Liver (tissue), 7 donors: ENCODE measurements at regions not wholly inside any gene's neighbourhood (a gene's known extent, or its start where the extent isn't known, plus 50 kb on each side); places are given as distances from the start of the nearest gene placed in this dataset.

Experiments
- DNase-seq: peaks from one replicate; pipeline ENCODE4 v3.0.0-alpha.2; 2017; ENCODE audit warnings: low spot score
- H3K27ac ChIP-seq, 2 donors: one replicate each; pipeline ENCODE4 v1.7.0; 2013; ENCODE audit warnings: inconsistent platforms in 2 of 2, low read length in 2 of 2, control low read depth in 1 of 2, low read depth in 1 of 2, mild to moderate bottlenecking in 1 of 2
- H3K27me3 ChIP-seq, 4 donors: one replicate each; pipeline versions ENCODE4 v1.6.1 to v1.7.0; 2013; ENCODE audit warnings: low read length in 3 of 4, inconsistent platforms in 1 of 4, mild to moderate bottlenecking in 1 of 4, moderate library complexity in 1 of 4; ENCODE audit not compliant: control insufficient read depth in 4 of 4, insufficient read depth in 4 of 4
- H3K36me3 ChIP-seq, 4 donors: one replicate each; pipeline versions ENCODE4 v1.6.1 to v1.7.0; 2013; ENCODE audit warnings: low read length in 3 of 4, mild to moderate bottlenecking in 3 of 4, low read depth in 1 of 4, moderate library complexity in 1 of 4; ENCODE audit not compliant: control insufficient read depth in 4 of 4, insufficient read depth in 3 of 4
- H3K4me1 ChIP-seq, 4 donors: one replicate each; pipeline versions ENCODE4 v1.6.1 to v1.7.0; 2013; ENCODE audit warnings: low read length in 3 of 4, mild to moderate bottlenecking in 3 of 4, moderate library complexity in 1 of 4; ENCODE audit not compliant: control insufficient read depth in 4 of 4, insufficient read depth in 4 of 4
- H3K4me3 ChIP-seq, 3 donors: one replicate each; pipeline versions ENCODE4 v1.6.1 to v1.7.0; 2013; ENCODE audit warnings: low read length in 3 of 3, control low read depth in 1 of 3, low read depth in 1 of 3, mild to moderate bottlenecking in 1 of 3
- H3K9ac ChIP-seq, 2 donors: one replicate each; pipeline ENCODE4 v1.7.0; 2013; ENCODE audit warnings: low read length in 2 of 2, mild to moderate bottlenecking in 2 of 2, moderate library complexity in 2 of 2, control low read depth in 1 of 2, low read depth in 1 of 2
- H3K9me3 ChIP-seq, 4 donors: one replicate each; pipeline versions ENCODE4 v1.6.1 to v1.7.0; 2013; ENCODE audit warnings: low read length in 3 of 4; ENCODE audit not compliant: control insufficient read depth in 4 of 4
- EGR1 ChIP-seq, 2 donors: IDR thresholded peaks; 2 replicates each; pipeline ENCODE4 v1.6.1; 2016 to 2018; ENCODE audit warnings: antibody characterized with exemption in 2 of 2, low read depth in 2 of 2
- FOXA1 ChIP-seq: IDR thresholded peaks from 2 replicates; pipeline ENCODE4 v1.6.1; 2016; ENCODE audit warnings: antibody characterized with exemption
- GABPA ChIP-seq, 2 donors: IDR thresholded peaks in 1 of 2; conservative IDR thresholded peaks in 1 of 2; 2 replicates each; pipeline ENCODE4 v1.6.1; 2016; ENCODE audit warnings: antibody characterized with exemption in 2 of 2, mild to moderate bottlenecking in 1 of 2, moderate library complexity in 1 of 2
- HNF4A ChIP-seq, 2 donors: conservative IDR thresholded peaks; 2 replicates each; pipeline ENCODE4 v1.6.1; 2016; ENCODE audit warnings: antibody characterized with exemption in 2 of 2, mild to moderate bottlenecking in 2 of 2
- HNF4G ChIP-seq: IDR thresholded peaks from 2 replicates; pipeline ENCODE4 v1.6.1; 2016; ENCODE audit warnings: antibody characterized with exemption
- JUND ChIP-seq, 2 donors: IDR thresholded peaks; 2 replicates each; pipeline ENCODE4 v1.6.1; 2016; ENCODE audit warnings: antibody characterized with exemption in 2 of 2
- NR2F2 ChIP-seq: IDR thresholded peaks from 2 replicates; pipeline ENCODE4 v1.6.1; 2016; ENCODE audit warnings: antibody characterized with exemption
- RAD21 ChIP-seq, 2 donors: IDR thresholded peaks; 2 replicates each; pipeline ENCODE4 v1.6.1; 2016; ENCODE audit warnings: antibody characterized with exemption in 2 of 2, mild to moderate bottlenecking in 2 of 2
- RXRA ChIP-seq, 2 donors: IDR thresholded peaks; 2 replicates each; pipeline ENCODE4 v1.6.1; 2017 to 2018; ENCODE audit warnings: antibody characterized with exemption in 2 of 2, mild to moderate bottlenecking in 1 of 2
- WGBS: extraction: QIAGEN DNeasy Blood & Tissue Kit; methylation state at CpG from one replicate; pipeline ENCODE4 v1.1.7; 2013; 5-methylcytosine and 5-hydroxymethylcytosine counted together
- TF ChIP-seq, protein P1 (sequence below): IDR thresholded peaks from 2 replicates; pipeline ENCODE4 v1.6.1; 2016; ENCODE audit warnings: antibody characterized with exemption, mild to moderate bottlenecking
- TF ChIP-seq, protein P2 (sequence below): IDR thresholded peaks from 2 replicates; pipeline ENCODE4 v1.6.1; 2016; ENCODE audit warnings: antibody characterized with exemption
- TF ChIP-seq, protein P3 (sequence below): IDR thresholded peaks from 2 replicates; pipeline ENCODE4 v1.6.1; 2016; ENCODE audit warnings: antibody characterized with exemption
- donor health status: healthy.
- donor health status: healthy.
- donor health status: healthy.
- donor health status: healthy.

DNA sequence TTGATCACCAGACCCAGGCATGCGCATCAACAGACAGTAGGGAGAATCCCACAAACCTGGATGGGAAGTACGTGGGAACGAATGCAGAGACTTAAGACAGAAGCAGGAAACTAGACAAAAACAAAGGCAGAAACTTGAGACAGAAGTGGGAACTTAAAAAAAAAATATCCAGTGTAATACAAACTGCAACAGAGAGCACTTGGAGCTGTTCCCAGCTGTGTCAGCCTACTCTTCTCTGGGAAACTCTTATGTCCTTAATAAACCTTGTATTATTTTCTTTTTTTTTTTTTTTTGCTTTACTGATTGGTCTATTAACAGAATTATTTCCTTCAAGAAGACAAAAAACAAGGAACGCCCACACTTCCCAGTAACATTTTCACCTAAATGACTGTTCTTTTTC, 1818.1 kb upstream of the RAG2 start:
- H3K27ac ChIP-seq = no peak overlapping the region
- H3K27me3 ChIP-seq = no peaks in the 10 kb centered on the region
- H3K36me3 ChIP-seq = no peaks in the 10 kb centered on the region
- H3K4me3 ChIP-seq = no peak overlapping the region
- no peaks in the 10 kb centered on the region for H3K9me3 ChIP-seq
- H3K9ac ChIP-seq = no peak overlapping the region
- WGBS = 67% methylated on average over 4 of the region's 4 CpGs
- TF ChIP-seq, protein P1, sequence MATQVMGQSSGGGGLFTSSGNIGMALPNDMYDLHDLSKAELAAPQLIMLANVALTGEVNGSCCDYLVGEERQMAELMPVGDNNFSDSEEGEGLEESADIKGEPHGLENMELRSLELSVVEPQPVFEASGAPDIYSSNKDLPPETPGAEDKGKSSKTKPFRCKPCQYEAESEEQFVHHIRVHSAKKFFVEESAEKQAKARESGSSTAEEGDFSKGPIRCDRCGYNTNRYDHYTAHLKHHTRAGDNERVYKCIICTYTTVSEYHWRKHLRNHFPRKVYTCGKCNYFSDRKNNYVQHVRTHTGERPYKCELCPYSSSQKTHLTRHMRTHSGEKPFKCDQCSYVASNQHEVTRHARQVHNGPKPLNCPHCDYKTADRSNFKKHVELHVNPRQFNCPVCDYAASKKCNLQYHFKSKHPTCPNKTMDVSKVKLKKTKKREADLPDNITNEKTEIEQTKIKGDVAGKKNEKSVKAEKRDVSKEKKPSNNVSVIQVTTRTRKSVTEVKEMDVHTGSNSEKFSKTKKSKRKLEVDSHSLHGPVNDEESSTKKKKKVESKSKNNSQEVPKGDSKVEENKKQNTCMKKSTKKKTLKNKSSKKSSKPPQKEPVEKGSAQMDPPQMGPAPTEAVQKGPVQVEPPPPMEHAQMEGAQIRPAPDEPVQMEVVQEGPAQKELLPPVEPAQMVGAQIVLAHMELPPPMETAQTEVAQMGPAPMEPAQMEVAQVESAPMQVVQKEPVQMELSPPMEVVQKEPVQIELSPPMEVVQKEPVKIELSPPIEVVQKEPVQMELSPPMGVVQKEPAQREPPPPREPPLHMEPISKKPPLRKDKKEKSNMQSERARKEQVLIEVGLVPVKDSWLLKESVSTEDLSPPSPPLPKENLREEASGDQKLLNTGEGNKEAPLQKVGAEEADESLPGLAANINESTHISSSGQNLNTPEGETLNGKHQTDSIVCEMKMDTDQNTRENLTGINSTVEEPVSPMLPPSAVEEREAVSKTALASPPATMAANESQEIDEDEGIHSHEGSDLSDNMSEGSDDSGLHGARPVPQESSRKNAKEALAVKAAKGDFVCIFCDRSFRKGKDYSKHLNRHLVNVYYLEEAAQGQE = no peak
- TF ChIP-seq RAD21 (IDR thresholded peaks at IDR 0.05) (no peak), JUND (IDR thresholded peaks at IDR 0.05) (no peak), RXRA (IDR thresholded peaks at IDR 0.05) (no peak), HNF4A (conservative IDR thresholded peaks at IDR 0.05) (no peak), EGR1 (IDR thresholded peaks at IDR 0.05; ENCODE audit: low read depth in 2 of 2) (no peak), HNF4G (no peak), GABPA (IDR thresholded peaks at IDR 0.05 in 1 of 2, conservative IDR thresholded peaks at IDR 0.05 in 1 of 2) (no peak), NR2F2 (no peak)
- TF ChIP-seq, protein P2, sequence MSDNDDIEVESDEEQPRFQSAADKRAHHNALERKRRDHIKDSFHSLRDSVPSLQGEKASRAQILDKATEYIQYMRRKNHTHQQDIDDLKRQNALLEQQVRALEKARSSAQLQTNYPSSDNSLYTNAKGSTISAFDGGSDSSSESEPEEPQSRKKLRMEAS = no peak
- TF ChIP-seq, protein P3, sequence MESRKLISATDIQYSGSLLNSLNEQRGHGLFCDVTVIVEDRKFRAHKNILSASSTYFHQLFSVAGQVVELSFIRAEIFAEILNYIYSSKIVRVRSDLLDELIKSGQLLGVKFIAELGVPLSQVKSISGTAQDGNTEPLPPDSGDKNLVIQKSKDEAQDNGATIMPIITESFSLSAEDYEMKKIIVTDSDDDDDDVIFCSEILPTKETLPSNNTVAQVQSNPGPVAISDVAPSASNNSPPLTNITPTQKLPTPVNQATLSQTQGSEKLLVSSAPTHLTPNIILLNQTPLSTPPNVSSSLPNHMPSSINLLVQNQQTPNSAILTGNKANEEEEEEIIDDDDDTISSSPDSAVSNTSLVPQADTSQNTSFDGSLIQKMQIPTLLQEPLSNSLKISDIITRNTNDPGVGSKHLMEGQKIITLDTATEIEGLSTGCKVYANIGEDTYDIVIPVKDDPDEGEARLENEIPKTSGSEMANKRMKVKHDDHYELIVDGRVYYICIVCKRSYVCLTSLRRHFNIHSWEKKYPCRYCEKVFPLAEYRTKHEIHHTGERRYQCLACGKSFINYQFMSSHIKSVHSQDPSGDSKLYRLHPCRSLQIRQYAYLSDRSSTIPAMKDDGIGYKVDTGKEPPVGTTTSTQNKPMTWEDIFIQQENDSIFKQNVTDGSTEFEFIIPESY = no peak
- no peaks in the 10 kb centered on the region for H3K4me1 ChIP-seq
- DNase-seq = no peak

DNA sequence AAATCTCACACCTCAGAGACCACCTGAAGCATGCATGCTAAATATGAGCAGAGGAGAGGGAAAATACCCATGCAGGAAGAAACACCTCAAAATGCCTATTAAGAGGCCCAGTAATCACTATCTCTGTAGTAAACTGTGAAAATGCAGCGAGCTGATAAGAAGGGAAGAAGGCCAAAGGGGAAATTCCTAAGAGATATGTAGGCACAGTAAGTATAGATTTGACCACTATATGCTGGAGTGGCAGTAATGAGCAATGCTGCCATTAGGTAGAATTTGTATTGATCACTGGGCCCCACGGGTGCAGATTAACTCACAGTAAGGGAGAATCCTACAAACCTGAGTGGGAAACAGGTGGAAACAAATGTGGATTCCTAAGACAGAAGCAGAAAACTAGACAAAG, 1813.1 kb upstream of the RAG2 start:
- peaks cover 0 to 2% (median 0%) of the 10 kb centered on the region in 4 donors for H3K9me3 ChIP-seq
- H3K4me3 ChIP-seq = no peak overlapping the region
- TF ChIP-seq FOXA1 = no peak
- TF ChIP-seq, protein P3 = no peak
- WGBS = 46% methylated on average over 2 of the region's 2 CpGs
- no peak for DNase-seq
- H3K9ac ChIP-seq = no peak overlapping the region
- H3K4me1 ChIP-seq = no peaks in the 10 kb centered on the region
- H3K27ac ChIP-seq = no peak overlapping the region
- H3K36me3 ChIP-seq = no peaks in the 10 kb centered on the region
- peaks cover 0 to 2% (median 0%) of the 10 kb centered on the region in 4 donors for H3K27me3 ChIP-seq
